ENCODE measurements at regions not wholly inside any gene's neighbourhood (a gene's known extent, or its start where the extent isn't known, plus 50 kb on each side); places are given as distances from the start of the nearest gene placed in this dataset.

DNA sequence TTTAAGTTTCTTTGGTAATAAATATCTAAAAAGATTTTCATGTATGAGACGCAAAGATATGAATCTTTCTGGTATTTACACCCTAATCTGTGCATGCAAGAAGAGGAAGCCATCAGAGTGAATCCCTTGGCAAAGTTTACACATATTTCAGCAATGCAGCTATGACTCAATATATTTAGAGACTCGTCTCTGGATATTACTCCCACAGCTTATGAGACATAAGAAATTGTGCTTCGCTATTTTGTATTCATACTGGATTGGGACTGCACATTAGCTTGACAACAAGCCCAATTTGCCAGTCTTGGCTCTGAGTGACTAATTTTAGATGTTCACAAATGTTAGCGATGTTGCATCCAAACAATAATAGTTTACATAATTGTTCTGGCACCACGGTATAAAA lies 532.0 kb downstream of the CDH11 start:
- no peak overlapping the region for H3K4me3 ChIP-seq (ENCODE audit: low read depth in 1 of 2, low read length in 2 of 2)
- H3K27me3 ChIP-seq (ENCODE audit: low read depth, low read length): no peaks in the 10 kb centered on the region
- H3K36me3 ChIP-seq (ENCODE audit: control insufficient read depth in 1 of 2, insufficient read depth in 2 of 2, low read length in 2 of 2): no peaks in the 10 kb centered on the region
- no peaks in the 10 kb centered on the region for H3K4me1 ChIP-seq (ENCODE audit: control insufficient read depth in 1 of 2, insufficient read depth in 2 of 2, low read length in 2 of 2)
- H3K27ac ChIP-seq (ENCODE audit: low read length): no peak overlapping the region
- no peaks in the 10 kb centered on the region for H3K9me3 ChIP-seq (ENCODE audit: control insufficient read depth in 1 of 2, low read length in 2 of 2)

DNA sequence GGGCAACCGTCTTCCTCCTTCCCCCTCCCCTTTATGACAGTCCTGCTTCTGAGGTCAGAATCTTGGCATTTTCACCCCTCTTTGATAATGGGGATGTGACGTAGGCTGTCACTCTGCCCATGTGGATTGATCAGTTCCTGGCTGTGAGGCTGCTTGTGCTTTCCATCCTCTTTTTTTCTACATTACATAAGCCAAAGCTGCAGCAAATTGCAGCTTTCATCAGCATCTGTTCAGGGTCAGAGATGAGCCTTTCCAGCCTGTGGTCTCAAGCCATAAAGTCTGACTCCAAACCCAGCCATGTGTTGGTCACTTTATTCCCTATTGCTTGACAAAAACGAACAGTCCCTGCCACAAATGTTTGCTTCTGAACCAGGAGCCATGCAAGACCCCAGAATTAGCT lies 535.1 kb downstream of the CDH11 start:
- H3K9me3 ChIP-seq (ENCODE audit: control insufficient read depth in 1 of 2, low read length in 2 of 2): no peaks in the 10 kb centered on the region
- H3K27me3 ChIP-seq (ENCODE audit: low read depth, low read length): no peaks in the 10 kb centered on the region
- no peak overlapping the region for H3K27ac ChIP-seq (ENCODE audit: low read length)

DNA sequence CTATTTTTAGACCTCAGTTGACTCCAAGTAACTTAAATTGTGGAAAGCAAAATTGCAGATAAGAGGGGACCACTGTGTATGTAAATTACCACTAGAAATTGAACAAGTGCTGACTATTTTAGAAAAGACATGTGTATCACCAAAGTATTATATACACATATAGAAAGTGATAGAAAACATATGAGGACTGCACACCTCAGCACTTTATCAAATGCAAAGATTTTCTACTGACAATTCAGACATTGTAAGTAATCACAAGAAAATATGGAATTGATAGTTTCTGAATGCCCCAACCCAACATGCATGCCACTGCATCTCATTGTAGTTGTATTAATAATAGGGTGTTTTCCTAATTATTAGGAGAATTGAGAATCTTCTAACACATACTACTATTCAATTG lies 536.5 kb downstream of the CDH11 start:
- Histone ChIP-seq H3K4me3 (ENCODE audit: low read depth in 1 of 2, low read length in 2 of 2) (no peak overlapping the region), H3K9me3 (ENCODE audit: control insufficient read depth in 1 of 2, low read length in 2 of 2) (no peaks in the 10 kb centered on the region), H3K36me3 (ENCODE audit: control insufficient read depth in 1 of 2, insufficient read depth in 2 of 2, low read length in 2 of 2) (no peaks in the 10 kb centered on the region), H3K27me3 (ENCODE audit: low read depth, low read length) (no peaks in the 10 kb centered on the region), H3K4me1 (ENCODE audit: control insufficient read depth in 1 of 2, insufficient read depth in 2 of 2, low read length in 2 of 2) (no peaks in the 10 kb centered on the region), H3K27ac (ENCODE audit: low read length) (no peak overlapping the region)

More for the DNA sequence above, 535.1 kb downstream of the CDH11 start:
- Histone ChIP-seq H3K36me3 (ENCODE audit: control insufficient read depth in 1 of 2, insufficient read depth in 2 of 2, low read length in 2 of 2) (no peaks in the 10 kb centered on the region), H3K4me1 (ENCODE audit: control insufficient read depth in 1 of 2, insufficient read depth in 2 of 2, low read length in 2 of 2) (no peaks in the 10 kb centered on the region), H3K4me3 (ENCODE audit: low read depth in 1 of 2, low read length in 2 of 2) (no peak overlapping the region)

DNA sequence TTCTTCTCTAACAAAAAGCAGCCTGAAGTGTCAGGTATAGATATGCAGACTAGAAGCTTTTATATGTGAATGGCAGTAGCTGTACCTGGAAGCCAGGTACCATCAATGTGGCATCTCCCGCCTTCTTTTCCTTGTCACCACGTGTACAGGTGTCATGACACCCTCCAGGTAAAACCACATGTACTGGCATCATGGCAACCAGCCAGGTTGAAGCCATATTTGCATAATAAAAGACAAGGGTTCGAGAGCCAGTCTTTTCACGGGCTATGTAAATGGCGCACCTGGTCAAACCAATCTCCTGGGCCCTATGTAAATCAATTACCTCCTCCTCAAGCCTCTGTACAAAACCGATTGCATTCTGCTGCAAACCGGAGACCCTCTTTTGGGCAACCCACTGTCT lies 541.3 kb downstream of the CDH11 start:
- no peaks in the 10 kb centered on the region for H3K9me3 ChIP-seq (ENCODE audit: control insufficient read depth in 1 of 2, low read length in 2 of 2)
- H3K4me3 ChIP-seq (ENCODE audit: low read depth in 1 of 2, low read length in 2 of 2): no peak overlapping the region
- no peak overlapping the region for H3K27ac ChIP-seq (ENCODE audit: low read length)
- H3K4me1 ChIP-seq (ENCODE audit: control insufficient read depth in 1 of 2, insufficient read depth in 2 of 2, low read length in 2 of 2): no peaks in the 10 kb centered on the region
- no peaks in the 10 kb centered on the region for H3K36me3 ChIP-seq (ENCODE audit: control insufficient read depth in 1 of 2, insufficient read depth in 2 of 2, low read length in 2 of 2)
- no peaks in the 10 kb centered on the region for H3K27me3 ChIP-seq (ENCODE audit: low read depth, low read length)

DNA sequence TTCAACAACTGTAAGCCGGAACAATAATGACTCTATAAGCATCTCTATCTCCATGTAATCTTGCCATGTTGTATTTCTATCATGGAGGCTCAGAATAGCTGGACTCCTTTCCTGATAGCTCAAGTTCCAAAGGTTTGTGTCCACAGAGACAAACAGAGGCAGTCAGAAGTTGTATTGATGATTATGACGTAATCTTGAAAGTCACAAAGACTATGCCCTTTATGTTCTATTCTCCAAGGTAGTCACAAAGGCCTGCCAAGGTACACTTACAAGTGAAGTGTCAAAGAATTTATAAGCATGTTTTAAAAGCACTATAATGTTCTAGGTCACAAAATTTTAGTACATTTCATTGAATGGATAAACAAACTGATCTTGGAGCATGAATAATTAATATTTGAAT lies 542.2 kb downstream of the CDH11 start:
- Histone ChIP-seq H3K4me3 (ENCODE audit: low read depth in 1 of 2, low read length in 2 of 2) (no peak overlapping the region), H3K27ac (ENCODE audit: low read length) (no peak overlapping the region), H3K36me3 (ENCODE audit: control insufficient read depth in 1 of 2, insufficient read depth in 2 of 2, low read length in 2 of 2) (no peaks in the 10 kb centered on the region), H3K27me3 (ENCODE audit: low read depth, low read length) (no peaks in the 10 kb centered on the region), H3K9me3 (ENCODE audit: control insufficient read depth in 1 of 2, low read length in 2 of 2) (no peaks in the 10 kb centered on the region), H3K4me1 (ENCODE audit: control insufficient read depth in 1 of 2, insufficient read depth in 2 of 2, low read length in 2 of 2) (no peaks in the 10 kb centered on the region)

DNA sequence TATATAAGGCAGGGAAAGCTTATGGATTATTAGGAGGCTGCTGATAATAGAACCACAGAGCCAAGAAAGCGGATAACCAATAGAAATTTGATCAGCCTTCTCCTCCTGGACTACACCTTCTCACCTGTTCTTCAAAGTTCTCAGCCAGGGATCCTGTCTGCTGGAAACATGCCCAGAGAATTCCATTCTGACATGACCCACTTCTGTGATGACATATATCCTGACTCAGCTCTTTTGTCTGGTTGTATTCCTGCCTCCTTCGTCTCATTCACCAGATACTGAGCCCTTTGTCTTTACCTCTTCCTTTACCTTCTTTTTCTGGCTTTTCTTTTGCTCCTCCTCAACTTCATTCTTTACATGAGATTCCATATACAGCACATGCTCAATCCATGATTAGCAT lies 576.1 kb downstream of the CDH11 start:
- H3K36me3 ChIP-seq (ENCODE audit: control insufficient read depth in 1 of 2, insufficient read depth in 2 of 2, low read length in 2 of 2): no peaks in the 10 kb centered on the region
- no peaks in the 10 kb centered on the region for H3K27me3 ChIP-seq (ENCODE audit: low read depth, low read length)

DNA sequence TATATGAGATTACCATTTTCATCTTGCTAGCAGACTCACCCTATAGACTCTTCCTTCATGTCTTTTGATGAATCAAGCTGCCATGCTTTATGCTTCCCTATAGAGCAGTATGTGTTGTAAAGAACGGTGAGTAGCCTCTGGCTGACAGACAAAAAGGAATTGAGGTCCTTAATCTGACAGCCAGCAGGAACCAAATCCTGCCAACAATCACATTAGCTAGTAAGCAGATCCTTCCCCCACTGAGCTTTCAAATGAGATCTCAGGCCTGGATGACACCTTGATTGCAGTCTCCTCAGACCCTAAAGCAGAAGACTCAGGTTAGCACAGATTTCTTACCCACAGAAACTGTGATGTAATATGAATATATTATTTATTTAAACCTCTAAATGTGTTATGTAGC lies 577.0 kb downstream of the CDH11 start:
- H3K9me3 ChIP-seq (ENCODE audit: control insufficient read depth in 1 of 2, low read length in 2 of 2): no peaks in the 10 kb centered on the region
- no peaks in the 10 kb centered on the region for H3K36me3 ChIP-seq (ENCODE audit: control insufficient read depth in 1 of 2, insufficient read depth in 2 of 2, low read length in 2 of 2)
- H3K4me1 ChIP-seq (ENCODE audit: control insufficient read depth in 1 of 2, insufficient read depth in 2 of 2, low read length in 2 of 2): no peaks in the 10 kb centered on the region
- H3K4me3 ChIP-seq (ENCODE audit: low read depth in 1 of 2, low read length in 2 of 2): no peak overlapping the region
- no peaks in the 10 kb centered on the region for H3K27me3 ChIP-seq (ENCODE audit: low read depth, low read length)
- H3K27ac ChIP-seq (ENCODE audit: low read length): no peak overlapping the region

More for the DNA sequence above, 576.1 kb downstream of the CDH11 start:
- no peaks in the 10 kb centered on the region for H3K4me1 ChIP-seq (ENCODE audit: control insufficient read depth in 1 of 2, insufficient read depth in 2 of 2, low read length in 2 of 2)
- H3K4me3 ChIP-seq (ENCODE audit: low read depth in 1 of 2, low read length in 2 of 2): no peak overlapping the region
- no peak overlapping the region for H3K27ac ChIP-seq (ENCODE audit: low read length)
- no peaks in the 10 kb centered on the region for H3K9me3 ChIP-seq (ENCODE audit: control insufficient read depth in 1 of 2, low read length in 2 of 2)

DNA sequence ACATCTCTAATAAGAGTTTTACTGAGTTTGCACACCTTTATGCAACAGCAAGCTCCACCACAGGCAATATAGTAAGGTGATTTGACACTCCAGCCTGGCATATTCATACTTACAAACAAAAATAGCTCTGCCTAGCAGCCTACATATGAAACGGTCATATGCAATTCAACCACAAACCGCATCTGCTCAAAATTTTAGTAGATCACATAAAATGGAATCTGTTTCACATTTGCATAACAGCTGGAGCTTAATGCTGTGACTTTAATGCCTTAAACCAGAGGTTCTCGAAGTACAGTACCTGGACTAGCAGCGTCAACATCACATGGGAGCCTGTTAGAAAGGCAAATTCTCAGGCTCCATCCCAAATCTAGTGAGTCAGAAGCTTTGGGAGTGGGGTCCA lies 578.4 kb downstream of the CDH11 start:
- H3K4me3 ChIP-seq (ENCODE audit: low read depth in 1 of 2, low read length in 2 of 2): no peak overlapping the region
- H3K27ac ChIP-seq (ENCODE audit: low read length): no peak overlapping the region
- no peaks in the 10 kb centered on the region for H3K27me3 ChIP-seq (ENCODE audit: low read depth, low read length)
- no peaks in the 10 kb centered on the region for H3K4me1 ChIP-seq (ENCODE audit: control insufficient read depth in 1 of 2, insufficient read depth in 2 of 2, low read length in 2 of 2)
- H3K36me3 ChIP-seq (ENCODE audit: control insufficient read depth in 1 of 2, insufficient read depth in 2 of 2, low read length in 2 of 2): no peaks in the 10 kb centered on the region
- no peaks in the 10 kb centered on the region for H3K9me3 ChIP-seq (ENCODE audit: control insufficient read depth in 1 of 2, low read length in 2 of 2)

DNA sequence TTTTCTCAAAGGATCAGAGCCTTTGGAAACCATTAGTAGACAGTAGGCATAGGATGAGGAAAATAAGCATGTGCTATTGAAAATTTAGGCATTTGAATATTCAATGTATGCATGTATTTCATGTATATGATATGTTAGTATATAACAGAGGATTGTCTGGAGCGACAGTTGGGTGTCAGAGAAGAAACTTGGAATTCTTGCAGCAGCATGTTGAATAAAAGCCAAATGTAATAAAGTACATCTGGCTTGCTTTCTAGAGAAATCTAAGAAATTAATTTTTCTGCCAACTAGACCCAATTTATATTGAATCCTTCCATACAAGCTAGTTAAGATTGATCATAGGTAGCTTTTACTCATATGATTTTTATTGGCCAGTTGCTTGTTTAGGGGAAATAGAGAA lies 578.8 kb downstream of the CDH11 start:
- Histone ChIP-seq H3K9me3 (ENCODE audit: control insufficient read depth in 1 of 2, low read length in 2 of 2) (no peaks in the 10 kb centered on the region), H3K27me3 (ENCODE audit: low read depth, low read length) (no peaks in the 10 kb centered on the region), H3K36me3 (ENCODE audit: control insufficient read depth in 1 of 2, insufficient read depth in 2 of 2, low read length in 2 of 2) (no peaks in the 10 kb centered on the region), H3K27ac (ENCODE audit: low read length) (no peak overlapping the region), H3K4me3 (ENCODE audit: low read depth in 1 of 2, low read length in 2 of 2) (no peak overlapping the region), H3K4me1 (ENCODE audit: control insufficient read depth in 1 of 2, insufficient read depth in 2 of 2, low read length in 2 of 2) (no peaks in the 10 kb centered on the region)

DNA sequence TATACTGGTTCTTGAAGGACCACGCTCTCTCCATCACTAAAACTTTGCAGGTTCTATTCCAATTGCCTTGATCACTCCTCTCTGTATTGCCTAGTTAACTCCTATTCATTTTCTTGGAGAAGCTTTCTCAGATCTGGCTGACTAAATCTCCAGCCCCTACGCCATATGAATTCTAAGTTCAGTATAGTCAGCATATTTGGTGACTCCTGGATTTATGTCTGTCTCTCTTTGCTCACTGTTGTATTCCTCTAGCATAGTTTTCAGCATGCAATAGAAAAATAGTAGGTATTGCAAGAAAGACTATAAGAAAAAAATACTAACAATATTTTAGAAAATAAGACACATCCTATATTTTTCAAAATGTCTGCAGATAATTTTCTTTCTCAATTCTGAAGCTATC lies 579.7 kb downstream of the CDH11 start:
- H3K27ac ChIP-seq (ENCODE audit: low read length): no peak overlapping the region
- no peaks in the 10 kb centered on the region for H3K27me3 ChIP-seq (ENCODE audit: low read depth, low read length)
- H3K4me1 ChIP-seq (ENCODE audit: control insufficient read depth in 1 of 2, insufficient read depth in 2 of 2, low read length in 2 of 2): no peaks in the 10 kb centered on the region
- H3K9me3 ChIP-seq (ENCODE audit: control insufficient read depth in 1 of 2, low read length in 2 of 2): no peaks in the 10 kb centered on the region
- no peaks in the 10 kb centered on the region for H3K36me3 ChIP-seq (ENCODE audit: control insufficient read depth in 1 of 2, insufficient read depth in 2 of 2, low read length in 2 of 2)
- H3K4me3 ChIP-seq (ENCODE audit: low read depth in 1 of 2, low read length in 2 of 2): no peak overlapping the region

DNA sequence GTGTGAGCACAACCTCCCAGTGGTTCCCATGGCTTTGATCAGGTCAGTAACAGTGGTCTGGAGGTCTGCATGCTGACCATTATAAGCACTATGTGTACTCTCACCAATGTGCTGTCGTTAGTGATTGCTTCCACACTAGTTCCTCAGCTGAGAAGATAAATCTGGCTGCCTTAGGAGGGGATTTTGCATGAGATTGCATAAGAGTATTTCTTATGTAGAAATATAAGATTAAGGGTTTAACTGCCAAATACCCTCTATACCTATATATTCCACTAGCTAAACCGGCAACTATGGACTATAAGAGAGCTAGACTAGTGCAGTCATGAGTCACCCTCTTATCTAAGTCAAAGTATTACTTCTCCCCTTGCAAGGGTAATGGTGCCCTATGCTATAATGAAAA lies 580.2 kb downstream of the CDH11 start:
- H3K4me3 ChIP-seq (ENCODE audit: low read depth in 1 of 2, low read length in 2 of 2): no peak overlapping the region
- H3K9me3 ChIP-seq (ENCODE audit: control insufficient read depth in 1 of 2, low read length in 2 of 2): no peaks in the 10 kb centered on the region
- no peaks in the 10 kb centered on the region for H3K27me3 ChIP-seq (ENCODE audit: low read depth, low read length)
- no peaks in the 10 kb centered on the region for H3K36me3 ChIP-seq (ENCODE audit: control insufficient read depth in 1 of 2, insufficient read depth in 2 of 2, low read length in 2 of 2)
- H3K4me1 ChIP-seq (ENCODE audit: control insufficient read depth in 1 of 2, insufficient read depth in 2 of 2, low read length in 2 of 2): no peaks in the 10 kb centered on the region
- no peak overlapping the region for H3K27ac ChIP-seq (ENCODE audit: low read length)

DNA sequence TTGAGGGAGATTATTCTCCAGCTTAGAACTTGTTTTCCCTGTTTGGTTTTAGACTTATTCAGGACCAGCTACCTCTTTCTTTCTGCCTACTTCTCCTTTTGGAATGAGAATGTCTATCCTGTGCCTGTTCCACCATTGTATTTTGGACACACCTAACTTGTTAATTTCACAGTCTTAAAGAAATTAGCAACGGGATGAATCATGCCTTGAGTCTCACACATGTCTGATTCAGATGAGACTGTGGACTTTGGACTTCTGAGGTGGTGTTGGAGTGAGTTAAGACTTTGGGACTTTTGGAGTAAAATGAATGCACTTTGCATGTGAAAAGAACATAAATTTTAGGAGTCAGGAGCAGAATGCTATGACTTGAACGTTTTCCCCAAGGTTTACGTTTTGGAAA lies 581.4 kb downstream of the CDH11 start:
- no peaks in the 10 kb centered on the region for H3K4me1 ChIP-seq (ENCODE audit: control insufficient read depth in 1 of 2, insufficient read depth in 2 of 2, low read length in 2 of 2)
- H3K9me3 ChIP-seq (ENCODE audit: control insufficient read depth in 1 of 2, low read length in 2 of 2): no peaks in the 10 kb centered on the region
- no peak overlapping the region for H3K27ac ChIP-seq (ENCODE audit: low read length)
- no peaks in the 10 kb centered on the region for H3K36me3 ChIP-seq (ENCODE audit: control insufficient read depth in 1 of 2, insufficient read depth in 2 of 2, low read length in 2 of 2)
- H3K4me3 ChIP-seq (ENCODE audit: low read depth in 1 of 2, low read length in 2 of 2): no peak overlapping the region
- no peaks in the 10 kb centered on the region for H3K27me3 ChIP-seq (ENCODE audit: low read depth, low read length)

All from muscle layer of duodenum (tissue), 2 donors.